ENCODE measurements at regions not wholly inside any gene's neighbourhood (a gene's known extent, or its start where the extent isn't known, plus 50 kb on each side); places are given as distances from the start of the nearest gene placed in this dataset.

GRCh38 chr22:48600681-48601080 is 1227.0 kb downstream of the BRD1 start:
- Histone ChIP-seq H3K4me1 (ENCODE audit: insufficient read depth, low read length) (no peaks in the 10 kb centered on the region), H3K27me3 (ENCODE audit: insufficient read depth, low read length) (no peaks in the 10 kb centered on the region), H3K4me3 (ENCODE audit: low read length) (no peak overlapping the region)

DNA sequence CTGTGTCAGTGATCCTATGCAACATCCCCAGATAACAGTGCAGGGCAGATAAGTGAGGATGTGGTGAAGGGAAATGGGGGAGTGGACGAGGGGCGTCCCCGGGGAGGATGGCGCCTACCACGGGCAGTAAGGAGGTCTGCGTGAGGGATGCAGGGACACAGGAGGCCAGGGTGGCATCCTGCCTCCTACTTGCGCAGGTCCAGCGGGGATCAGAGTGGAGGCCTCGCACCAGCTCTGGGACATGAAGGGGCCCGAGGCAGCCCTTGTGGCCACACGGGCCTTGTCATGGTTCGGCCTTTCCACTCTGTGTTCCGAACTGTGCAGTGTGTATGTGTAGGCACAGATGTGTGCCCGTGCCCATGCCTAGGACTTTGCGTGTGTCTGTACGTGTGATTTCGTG is 1227.5 kb downstream of the BRD1 start:
- Histone ChIP-seq H3K27me3 (ENCODE audit: insufficient read depth, low read length) (no peaks in the 10 kb centered on the region), H3K4me3 (ENCODE audit: low read length) (no peak overlapping the region), H3K4me1 (ENCODE audit: insufficient read depth, low read length) (no peaks in the 10 kb centered on the region), H3K36me3 (ENCODE audit: insufficient read depth, low read length) (no peaks in the 10 kb centered on the region), H2AFZ (ENCODE audit: low read depth, low read length) (no peak overlapping the region), H3K9me3 (ENCODE audit: low read length) (peaks cover 7% of the 10 kb centered on the region)

More at GRCh38 chr22:48600681-48601080, 1227.0 kb downstream of the BRD1 start:
- H2AFZ ChIP-seq (ENCODE audit: low read depth, low read length) = no peak overlapping the region
- H3K36me3 ChIP-seq (ENCODE audit: insufficient read depth, low read length) = no peaks in the 10 kb centered on the region
- H3K9me3 ChIP-seq (ENCODE audit: low read length) = peaks cover 7% of the 10 kb centered on the region

DNA sequence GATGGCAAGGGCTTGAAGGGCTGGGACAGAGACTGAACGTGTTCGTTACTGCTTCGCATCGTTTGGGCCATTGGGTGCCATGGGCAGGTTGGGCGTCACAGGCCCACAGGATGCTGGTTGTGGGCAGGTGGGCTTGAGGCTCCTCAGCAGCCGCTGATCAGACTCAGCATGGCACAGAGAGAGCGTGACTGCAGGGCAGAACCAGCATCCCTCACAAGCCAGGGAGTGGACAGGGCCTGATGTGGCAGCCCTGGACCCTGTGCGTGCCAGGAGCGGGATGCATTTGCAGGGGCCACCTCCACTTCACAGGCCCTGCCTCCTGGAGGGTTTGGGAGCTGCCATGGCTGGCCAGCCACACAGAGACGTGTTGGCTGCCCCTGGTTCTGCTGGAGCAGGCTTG is 1228.3 kb downstream of the BRD1 start:
- Histone ChIP-seq H3K36me3 (ENCODE audit: insufficient read depth, low read length) (no peaks in the 10 kb centered on the region), H2AFZ (ENCODE audit: low read depth, low read length) (no peak overlapping the region), H3K27me3 (ENCODE audit: insufficient read depth, low read length) (no peaks in the 10 kb centered on the region), H3K4me3 (ENCODE audit: low read length) (no peak overlapping the region), H3K4me1 (ENCODE audit: insufficient read depth, low read length) (no peaks in the 10 kb centered on the region), H3K9me3 (ENCODE audit: low read length) (peaks cover 3% of the 10 kb centered on the region)

DNA sequence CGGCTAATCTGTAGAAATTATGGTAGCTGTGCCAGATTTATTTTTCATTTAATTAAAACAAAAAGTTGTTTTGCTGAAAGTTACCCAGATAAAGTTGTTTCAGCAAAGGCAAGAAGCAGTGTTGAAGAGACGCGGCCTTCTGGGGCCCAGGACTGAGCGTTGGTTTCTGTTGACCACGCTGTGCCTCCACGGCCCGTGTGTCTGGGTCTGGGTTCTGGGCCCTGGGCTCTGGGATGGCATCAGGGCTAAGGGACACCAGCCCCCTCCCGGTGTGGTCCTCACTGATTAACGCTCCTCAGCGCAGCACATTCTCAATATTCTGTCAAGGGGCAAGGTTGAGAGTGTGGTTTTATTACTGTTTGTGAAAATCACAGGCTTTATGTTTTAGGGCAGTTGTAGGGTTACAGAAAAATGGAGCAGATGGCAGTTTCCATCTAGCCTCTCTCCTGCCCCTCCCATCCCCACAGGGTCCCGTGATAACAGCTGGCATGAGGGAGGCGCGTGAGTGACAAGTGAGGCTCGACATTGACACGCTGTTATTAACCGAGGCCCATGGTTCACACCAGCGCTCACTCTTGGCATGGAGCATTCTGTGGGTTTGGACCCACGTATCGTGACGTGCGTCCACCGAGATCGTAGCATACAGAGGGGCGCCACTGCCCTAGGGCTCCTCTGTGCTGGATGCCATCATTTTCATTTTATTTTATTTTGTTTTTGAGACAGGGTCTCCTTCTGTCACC is 1231.4 kb downstream of the BRD1 start:
- Histone ChIP-seq H3K4me1 (ENCODE audit: insufficient read depth, low read length) (no peaks in the 10 kb centered on the region), H3K36me3 (ENCODE audit: insufficient read depth, low read length) (no peaks in the 10 kb centered on the region), H3K27me3 (ENCODE audit: insufficient read depth, low read length) (no peaks in the 10 kb centered on the region), H3K4me3 (ENCODE audit: low read length) (no peak overlapping the region), H2AFZ (ENCODE audit: low read depth, low read length) (no peak overlapping the region), H3K9me3 (ENCODE audit: low read length) (peaks cover 3% of the 10 kb centered on the region)

DNA sequence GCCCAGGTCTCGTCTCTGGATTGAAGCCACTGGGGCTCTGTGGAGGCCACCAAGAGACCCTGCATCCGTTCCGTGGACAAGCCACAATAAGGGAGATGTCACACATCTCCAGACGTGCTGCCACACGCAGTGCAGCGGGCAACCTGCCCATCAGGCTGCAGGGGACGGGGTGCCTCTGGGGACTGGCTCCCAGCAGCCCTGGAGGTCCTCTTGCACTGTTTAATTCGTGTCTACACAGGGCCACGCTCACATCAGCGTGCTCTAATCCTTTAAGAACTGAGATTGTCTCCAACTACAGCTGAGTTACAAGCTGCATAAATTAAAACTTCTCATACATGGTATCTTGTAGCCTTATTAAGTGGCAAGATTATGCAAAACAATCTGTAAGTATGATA is 1232.2 kb downstream of the BRD1 start:
- Histone ChIP-seq H3K27me3 (ENCODE audit: insufficient read depth, low read length) (no peaks in the 10 kb centered on the region), H3K4me1 (ENCODE audit: insufficient read depth, low read length) (no peaks in the 10 kb centered on the region), H3K4me3 (ENCODE audit: low read length) (no peak overlapping the region), H2AFZ (ENCODE audit: low read depth, low read length) (no peak overlapping the region), H3K36me3 (ENCODE audit: insufficient read depth, low read length) (no peaks in the 10 kb centered on the region), H3K9me3 (ENCODE audit: low read length) (peaks cover 3% of the 10 kb centered on the region)

DNA sequence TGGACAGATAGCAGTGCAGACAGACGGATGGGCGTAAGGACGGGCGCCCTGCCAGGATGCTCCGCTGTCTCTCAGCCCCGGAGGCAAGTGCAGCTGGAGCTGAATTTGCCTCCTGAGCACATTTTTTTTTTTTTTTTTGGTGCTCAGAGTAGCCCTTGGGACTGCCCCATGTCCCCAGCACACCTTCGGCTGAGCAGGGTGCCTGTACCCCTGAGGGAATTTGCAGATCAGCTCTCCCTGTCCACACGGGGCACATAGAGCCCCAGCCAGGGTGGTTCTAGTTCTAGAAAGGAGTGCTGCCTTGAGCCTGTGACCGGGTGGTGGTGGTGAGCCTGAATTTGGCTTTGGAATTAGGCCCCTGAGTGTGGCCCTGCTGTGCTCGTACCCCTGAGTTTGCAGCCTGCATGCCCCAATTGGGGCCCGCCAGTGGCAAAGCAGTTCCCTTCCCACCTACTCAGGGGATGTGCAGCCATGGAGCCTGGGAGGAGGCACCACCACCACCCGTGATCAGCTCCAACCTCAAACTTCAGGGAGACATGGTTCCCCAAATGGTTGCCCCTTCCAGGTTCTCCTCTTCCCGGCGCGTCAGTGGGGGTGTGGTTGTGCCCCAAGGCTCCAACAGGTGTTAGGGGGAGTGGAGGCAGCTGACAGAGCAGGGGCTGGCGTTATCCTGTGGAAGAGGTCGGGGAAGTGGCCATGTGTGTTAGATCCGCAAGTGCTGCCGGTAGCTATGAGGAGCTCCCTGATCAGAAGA is 1232.7 kb downstream of the BRD1 start:
- H3K4me1 ChIP-seq (ENCODE audit: insufficient read depth, low read length) = no peaks in the 10 kb centered on the region
- H3K27me3 ChIP-seq (ENCODE audit: insufficient read depth, low read length) = no peaks in the 10 kb centered on the region
- no peak overlapping the region for H3K4me3 ChIP-seq (ENCODE audit: low read length)
- H2AFZ ChIP-seq (ENCODE audit: low read depth, low read length) = no peak overlapping the region
- H3K36me3 ChIP-seq (ENCODE audit: insufficient read depth, low read length) = no peaks in the 10 kb centered on the region
- H3K9me3 ChIP-seq (ENCODE audit: low read length) = peaks cover 3% of the 10 kb centered on the region

DNA sequence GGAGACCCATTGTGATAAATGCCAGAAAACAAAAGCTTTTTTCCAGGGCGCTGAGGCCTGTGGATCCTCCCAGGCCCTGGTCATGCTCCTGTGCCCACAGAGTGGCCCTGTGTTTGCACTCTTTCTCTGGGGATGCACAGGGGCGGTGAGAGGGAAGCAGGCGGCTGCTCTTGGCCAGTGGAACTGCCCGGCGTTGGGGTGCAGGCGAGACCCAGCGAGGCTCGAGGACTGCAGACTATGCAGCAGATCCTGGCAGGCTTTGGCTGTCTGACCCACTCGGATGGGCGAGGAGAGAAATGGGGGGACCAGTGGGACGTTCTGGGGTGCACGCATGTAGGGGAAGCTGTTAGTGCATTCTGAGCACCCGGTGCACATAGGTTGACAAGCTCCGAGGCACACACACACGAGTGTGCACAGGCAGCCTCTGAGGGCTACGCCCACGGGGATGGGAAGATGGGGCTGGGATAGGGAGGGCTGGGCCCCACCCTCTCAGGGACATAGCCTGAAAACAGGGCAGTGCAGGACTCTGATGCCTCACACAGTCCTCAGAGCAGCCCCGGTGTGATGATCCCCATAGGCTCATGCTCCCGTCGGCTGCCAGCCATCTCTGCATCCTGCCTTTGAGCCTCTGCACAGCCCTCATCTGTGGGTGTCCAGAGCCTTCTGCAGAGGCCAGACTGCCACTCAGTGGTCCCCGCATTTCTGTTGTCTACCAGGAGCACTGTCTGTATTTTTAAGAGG is 1233.5 kb downstream of the BRD1 start:
- no peak overlapping the region for H2AFZ ChIP-seq (ENCODE audit: low read depth, low read length)
- no peaks in the 10 kb centered on the region for H3K27me3 ChIP-seq (ENCODE audit: insufficient read depth, low read length)
- peaks cover 1% of the 10 kb centered on the region for H3K9me3 ChIP-seq (ENCODE audit: low read length)
- no peaks in the 10 kb centered on the region for H3K36me3 ChIP-seq (ENCODE audit: insufficient read depth, low read length)
- H3K4me3 ChIP-seq (ENCODE audit: low read length) = no peak overlapping the region
- H3K4me1 ChIP-seq (ENCODE audit: insufficient read depth, low read length) = no peaks in the 10 kb centered on the region

DNA sequence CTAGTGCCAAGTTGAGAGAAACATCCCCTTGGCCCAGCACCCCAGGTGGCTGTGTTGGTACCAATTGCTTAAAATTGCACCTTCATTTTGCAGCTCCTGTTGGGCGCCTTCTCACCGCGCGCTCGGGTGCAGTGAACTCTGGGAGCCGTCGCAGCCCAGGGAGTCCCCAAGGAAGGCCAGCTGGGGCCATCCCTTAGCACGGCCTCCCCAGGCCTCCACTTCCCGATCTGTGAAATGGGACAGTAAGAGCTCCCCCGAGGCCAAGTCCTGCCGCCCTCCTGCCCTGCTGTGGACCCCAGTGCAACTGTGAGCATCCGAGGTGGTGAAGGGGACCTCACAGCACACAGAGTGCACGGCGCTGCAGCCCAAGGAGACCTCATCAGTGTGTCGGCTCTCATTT is 1234.1 kb downstream of the BRD1 start:
- H3K4me1 ChIP-seq (ENCODE audit: insufficient read depth, low read length) = no peaks in the 10 kb centered on the region
- no peaks in the 10 kb centered on the region for H3K9me3 ChIP-seq (ENCODE audit: low read length)
- no peak overlapping the region for H2AFZ ChIP-seq (ENCODE audit: low read depth, low read length)
- H3K36me3 ChIP-seq (ENCODE audit: insufficient read depth, low read length) = no peaks in the 10 kb centered on the region
- no peak overlapping the region for H3K4me3 ChIP-seq (ENCODE audit: low read length)
- no peaks in the 10 kb centered on the region for H3K27me3 ChIP-seq (ENCODE audit: insufficient read depth, low read length)

DNA sequence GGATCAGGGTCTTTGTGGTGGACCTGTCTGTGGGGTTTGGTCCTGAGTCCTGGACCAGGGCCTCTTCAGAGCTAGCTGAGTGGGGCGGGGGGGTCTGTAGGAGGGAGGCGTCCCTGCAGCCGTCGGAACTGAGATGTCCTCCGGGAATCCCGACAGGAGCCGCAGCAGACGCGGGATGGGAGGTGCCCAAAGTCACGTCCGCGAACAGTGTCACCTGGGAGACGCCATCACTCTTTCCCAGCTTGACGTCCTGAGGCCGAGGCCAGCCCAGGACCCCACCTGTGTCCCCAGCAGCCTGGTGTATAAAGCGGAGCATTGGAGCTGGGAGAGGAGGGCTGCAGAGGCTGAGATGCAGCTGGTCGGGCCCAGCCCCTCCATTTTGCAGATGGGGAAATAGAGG is 1234.7 kb downstream of the BRD1 start:
- H3K27me3 ChIP-seq (ENCODE audit: insufficient read depth, low read length) = no peaks in the 10 kb centered on the region
- H3K36me3 ChIP-seq (ENCODE audit: insufficient read depth, low read length) = no peaks in the 10 kb centered on the region
- no peaks in the 10 kb centered on the region for H3K4me1 ChIP-seq (ENCODE audit: insufficient read depth, low read length)
- no peaks in the 10 kb centered on the region for H3K9me3 ChIP-seq (ENCODE audit: low read length)
- no peak overlapping the region for H3K4me3 ChIP-seq (ENCODE audit: low read length)
- no peak overlapping the region for H2AFZ ChIP-seq (ENCODE audit: low read depth, low read length)

- H3K4me3 ChIP-seq (ENCODE audit: low read length) = no peak overlapping the region
- H3K36me3 ChIP-seq (ENCODE audit: insufficient read depth, low read length) = no peaks in the 10 kb centered on the region
- no peak overlapping the region for H2AFZ ChIP-seq (ENCODE audit: low read depth, low read length)
- H3K9me3 ChIP-seq (ENCODE audit: low read length) = no peaks in the 10 kb centered on the region
- H3K27me3 ChIP-seq (ENCODE audit: insufficient read depth, low read length) = no peaks in the 10 kb centered on the region
- no peaks in the 10 kb centered on the region for H3K4me1 ChIP-seq (ENCODE audit: insufficient read depth, low read length)
Measured at GRCh38 chr22:48592488-48592887, 1235.2 kb downstream of the BRD1 start.

DNA sequence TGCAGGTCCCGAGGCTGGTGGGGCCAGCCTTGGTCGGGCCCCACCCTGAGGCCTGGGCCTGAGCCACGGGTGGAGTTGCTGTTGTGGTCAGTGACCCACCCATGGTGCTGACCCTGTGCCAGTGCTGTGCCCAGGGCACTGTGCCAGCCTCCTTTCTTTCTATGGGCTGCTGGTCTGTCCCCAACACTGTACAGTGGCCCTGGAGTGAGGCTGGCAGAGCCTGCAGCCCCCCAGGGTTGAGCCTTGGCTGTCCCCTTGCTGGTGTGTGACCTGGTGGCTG is 1235.7 kb downstream of the BRD1 start:
- Histone ChIP-seq H2AFZ (ENCODE audit: low read depth, low read length) (no peak overlapping the region), H3K4me3 (ENCODE audit: low read length) (no peak overlapping the region), H3K4me1 (ENCODE audit: insufficient read depth, low read length) (no peaks in the 10 kb centered on the region), H3K27me3 (ENCODE audit: insufficient read depth, low read length) (no peaks in the 10 kb centered on the region), H3K9me3 (ENCODE audit: low read length) (no peaks in the 10 kb centered on the region), H3K36me3 (ENCODE audit: insufficient read depth, low read length) (no peaks in the 10 kb centered on the region)

GRCh38 chr22:48591286-48592065 is 1236.2 kb downstream of the BRD1 start:
- Histone ChIP-seq H3K4me3 (ENCODE audit: low read length) (no peak overlapping the region), H3K27me3 (ENCODE audit: insufficient read depth, low read length) (no peaks in the 10 kb centered on the region), H3K4me1 (ENCODE audit: insufficient read depth, low read length) (no peaks in the 10 kb centered on the region), H2AFZ (ENCODE audit: low read depth, low read length) (no peak overlapping the region), H3K36me3 (ENCODE audit: insufficient read depth, low read length) (no peaks in the 10 kb centered on the region), H3K9me3 (ENCODE audit: low read length) (no peaks in the 10 kb centered on the region)

DNA sequence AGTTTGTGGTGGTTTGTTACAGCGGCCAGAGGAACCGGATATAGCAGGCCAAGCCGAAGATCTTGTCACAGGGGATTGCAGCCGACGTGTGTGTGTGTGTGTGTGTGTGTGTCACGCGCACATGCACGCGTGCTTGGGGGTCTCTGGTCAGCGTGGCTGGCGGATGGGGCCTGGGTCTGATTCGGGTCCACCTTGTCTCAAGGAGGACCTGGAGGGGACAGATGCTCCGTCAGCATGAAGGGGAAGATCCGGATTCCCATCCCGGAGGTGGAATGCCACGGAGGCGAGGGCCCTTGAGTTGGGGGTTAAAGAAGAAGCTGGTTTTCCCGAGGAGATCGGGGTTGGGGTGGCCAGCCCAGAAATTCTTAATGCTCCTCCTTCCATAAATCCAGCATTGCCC is 1237.8 kb downstream of the BRD1 start:
- Histone ChIP-seq H3K36me3 (ENCODE audit: insufficient read depth, low read length) (no peaks in the 10 kb centered on the region), H3K4me3 (ENCODE audit: low read length) (no peak overlapping the region), H3K9me3 (ENCODE audit: low read length) (no peaks in the 10 kb centered on the region), H2AFZ (ENCODE audit: low read depth, low read length) (no peak overlapping the region), H3K27me3 (ENCODE audit: insufficient read depth, low read length) (no peaks in the 10 kb centered on the region), H3K4me1 (ENCODE audit: insufficient read depth, low read length) (no peaks in the 10 kb centered on the region)

All from neuron (in vitro differentiated cells).